ENCODE measurements at regions not wholly inside any gene's neighbourhood (a gene's known extent, or its start where the extent isn't known, plus 50 kb on each side); places are given as distances from the start of the nearest gene placed in this dataset.
"Not testable (repeated sequence)": the region's sequence is repeated elsewhere in the genome, so short reads cannot be mapped to it uniquely, and the experiment has no call there.

DNA sequence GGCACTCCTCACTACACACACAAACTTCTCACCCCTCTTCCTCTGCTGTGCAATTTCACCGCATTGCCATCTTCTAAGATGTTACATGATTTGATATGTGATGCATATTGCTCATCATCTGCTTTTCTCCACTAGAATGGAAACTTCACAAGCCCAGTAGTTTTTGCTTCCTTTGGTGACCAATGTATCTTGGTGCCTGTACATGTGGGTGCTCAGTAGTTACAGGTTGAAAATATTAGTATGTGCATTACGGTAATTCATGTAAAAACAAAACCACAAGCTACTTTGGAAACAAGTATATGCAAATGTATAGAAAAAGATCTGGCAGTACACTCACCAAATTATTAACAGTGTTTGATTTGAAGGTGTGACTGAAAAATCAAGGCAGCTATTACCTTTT, 522.4 kb downstream of the TTLL7 start:
- H3K4me2 ChIP-seq (ENCODE audit: low read length); H3K27me3 ChIP-seq (ENCODE audit: control insufficient read depth, low read length); H3K27ac ChIP-seq (ENCODE audit: low read depth, low read length); H3K4me1 ChIP-seq (ENCODE audit: control insufficient read depth, low read length); H4K20me1 ChIP-seq (ENCODE audit: control insufficient read depth, insufficient read depth, low read depth, low read length); H3K9me3 ChIP-seq (ENCODE audit: control insufficient read depth, insufficient read depth, low read length); H3K79me2 ChIP-seq (ENCODE audit: control insufficient read depth, low read length); H3K9me2 ChIP-seq (replicated peaks; ENCODE audit: control insufficient read depth, low read length); H3K4me3 ChIP-seq (ENCODE audit: low read length); H3F3A ChIP-seq (ENCODE audit: control insufficient read depth, insufficient read depth); H3K36me3 ChIP-seq (ENCODE audit: control insufficient read depth, low read length): not testable (repeated sequence)

DNA sequence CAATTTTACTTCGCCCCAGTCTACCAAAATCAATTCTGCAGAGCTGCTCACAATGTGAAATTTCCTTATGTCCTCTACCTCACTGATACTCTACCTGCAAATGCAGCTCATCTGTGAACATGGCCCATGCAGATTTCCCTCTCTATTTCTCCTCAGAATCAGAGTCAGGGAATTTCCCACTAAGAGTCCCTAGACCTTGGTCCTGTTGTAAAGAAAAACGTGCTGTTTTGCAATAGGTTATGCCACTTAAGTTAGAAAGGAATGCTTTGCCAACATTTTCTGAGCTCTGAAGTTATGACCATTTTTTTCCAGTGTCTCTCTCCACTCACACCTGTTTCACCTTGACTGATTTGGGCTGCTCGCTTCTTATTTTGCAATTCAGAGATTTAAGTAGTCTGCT, 524.0 kb downstream of the TTLL7 start:
- not testable (repeated sequence) for H3K4me1 ChIP-seq (ENCODE audit: control insufficient read depth, low read length); H3K27ac ChIP-seq (ENCODE audit: low read depth, low read length); H3K4me3 ChIP-seq (ENCODE audit: low read length); H4K20me1 ChIP-seq (ENCODE audit: control insufficient read depth, insufficient read depth, low read depth, low read length); H3K27me3 ChIP-seq (ENCODE audit: control insufficient read depth, low read length); H3K9me2 ChIP-seq (replicated peaks; ENCODE audit: control insufficient read depth, low read length); H3F3A ChIP-seq (ENCODE audit: control insufficient read depth, insufficient read depth); H3K36me3 ChIP-seq (ENCODE audit: control insufficient read depth, low read length); H3K9me3 ChIP-seq (ENCODE audit: control insufficient read depth, insufficient read depth, low read length); H3K4me2 ChIP-seq (ENCODE audit: low read length); H3K79me2 ChIP-seq (ENCODE audit: control insufficient read depth, low read length)

DNA sequence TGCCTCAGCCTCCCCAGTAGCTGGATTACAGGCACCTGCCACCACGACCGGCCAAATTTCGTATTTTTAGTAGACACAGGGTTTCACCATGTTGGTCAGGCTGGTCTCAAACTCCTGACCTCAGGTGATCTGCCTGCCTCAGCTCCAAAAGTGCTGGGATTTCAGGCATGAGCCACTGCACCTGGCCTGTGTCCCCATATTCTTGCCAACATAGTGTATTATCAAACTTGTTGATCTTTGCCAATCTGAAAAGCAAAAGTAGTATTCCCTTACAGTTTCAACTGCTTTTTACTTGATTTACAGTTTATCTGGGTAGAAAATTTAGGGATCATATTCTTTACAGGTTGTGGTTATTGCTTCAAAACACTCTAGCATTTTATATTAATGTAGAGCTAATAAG, 524.9 kb downstream of the TTLL7 start:
- H3K4me1 ChIP-seq (ENCODE audit: control insufficient read depth, low read length); H3K27me3 ChIP-seq (ENCODE audit: control insufficient read depth, low read length); H4K20me1 ChIP-seq (ENCODE audit: control insufficient read depth, insufficient read depth, low read depth, low read length); H3K79me2 ChIP-seq (ENCODE audit: control insufficient read depth, low read length); H3K36me3 ChIP-seq (ENCODE audit: control insufficient read depth, low read length); H3K9me2 ChIP-seq (replicated peaks; ENCODE audit: control insufficient read depth, low read length); H3K4me2 ChIP-seq (ENCODE audit: low read length); H3K27ac ChIP-seq (ENCODE audit: low read depth, low read length); H3K4me3 ChIP-seq (ENCODE audit: low read length); H3K9me3 ChIP-seq (ENCODE audit: control insufficient read depth, insufficient read depth, low read length); H3F3A ChIP-seq (ENCODE audit: control insufficient read depth, insufficient read depth): not testable (repeated sequence)

DNA sequence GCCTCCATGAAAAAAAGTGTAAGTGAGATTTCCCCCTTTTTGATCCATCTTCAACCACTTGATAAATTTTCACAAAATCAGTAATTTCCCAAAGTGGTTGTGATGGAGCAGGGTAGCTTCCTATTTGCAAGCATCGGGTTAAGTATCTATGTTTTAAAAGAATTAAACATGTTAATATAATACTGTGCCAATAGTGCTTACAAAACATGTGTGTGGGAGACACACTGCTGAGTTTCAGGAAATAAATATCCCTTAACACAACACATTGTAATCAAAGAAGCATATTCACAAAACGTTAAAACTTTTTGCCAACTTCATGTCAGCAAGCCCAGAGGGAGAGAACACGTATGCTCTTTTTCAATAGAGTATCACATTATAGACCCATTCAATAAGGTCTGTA, 526.9 kb downstream of the TTLL7 start:
- not testable (repeated sequence) for H3K36me3 ChIP-seq (ENCODE audit: control insufficient read depth, low read length); H3K79me2 ChIP-seq (ENCODE audit: control insufficient read depth, low read length); H3K4me1 ChIP-seq (ENCODE audit: control insufficient read depth, low read length); H3K27ac ChIP-seq (ENCODE audit: low read depth, low read length); H3K27me3 ChIP-seq (ENCODE audit: control insufficient read depth, low read length); H3K4me3 ChIP-seq (ENCODE audit: low read length); H4K20me1 ChIP-seq (ENCODE audit: control insufficient read depth, insufficient read depth, low read depth, low read length); H3F3A ChIP-seq (ENCODE audit: control insufficient read depth, insufficient read depth); H3K9me2 ChIP-seq (replicated peaks; ENCODE audit: control insufficient read depth, low read length); H3K9me3 ChIP-seq (ENCODE audit: control insufficient read depth, insufficient read depth, low read length); H3K4me2 ChIP-seq (ENCODE audit: low read length)

DNA sequence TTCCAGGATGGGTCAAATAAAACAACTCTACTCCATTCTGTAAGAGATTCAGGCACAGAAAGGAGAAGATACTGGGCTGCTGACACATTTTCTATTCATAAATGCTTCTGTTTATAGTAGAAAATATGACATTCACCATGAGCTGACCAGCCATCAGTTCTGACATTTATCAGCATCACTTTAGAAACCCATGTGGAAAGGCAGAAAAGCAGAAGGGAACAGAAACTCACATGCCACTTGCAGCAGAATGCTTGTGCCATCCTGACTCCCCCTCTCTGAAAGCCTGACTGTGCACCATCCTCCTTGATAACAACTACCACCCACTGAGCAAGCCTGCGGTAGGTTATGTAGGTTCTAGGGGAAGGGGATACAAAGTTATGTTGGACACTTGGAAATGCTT, 527.7 kb downstream of the TTLL7 start:
- not testable (repeated sequence) for H3K4me2 ChIP-seq (ENCODE audit: low read length)

DNA sequence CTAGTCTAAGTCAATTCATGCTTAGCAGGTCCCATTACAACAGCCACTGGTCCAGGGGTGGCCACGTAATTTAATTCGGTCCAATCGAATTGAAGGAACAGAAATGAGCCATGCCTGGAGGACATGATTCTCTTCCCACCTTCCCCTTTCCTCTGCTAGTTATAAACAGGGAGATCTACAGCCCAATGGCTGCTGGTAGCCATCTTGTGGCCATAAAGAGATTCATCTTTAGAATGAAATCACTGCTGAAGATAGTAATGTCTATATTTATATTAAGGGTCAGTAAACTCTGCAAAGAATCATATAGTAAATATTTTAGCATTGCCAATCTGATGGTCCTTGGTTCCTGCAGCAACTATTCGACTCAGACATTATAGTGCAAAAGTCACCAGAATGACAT, 530.6 kb downstream of the TTLL7 start:
- H3K4me3 ChIP-seq (ENCODE audit: low read length); H3K4me2 ChIP-seq (ENCODE audit: low read length); H3K9me2 ChIP-seq (replicated peaks; ENCODE audit: control insufficient read depth, low read length); H3K36me3 ChIP-seq (ENCODE audit: control insufficient read depth, low read length); H4K20me1 ChIP-seq (ENCODE audit: control insufficient read depth, insufficient read depth, low read depth, low read length); H3K27ac ChIP-seq (ENCODE audit: low read depth, low read length); H3K27me3 ChIP-seq (ENCODE audit: control insufficient read depth, low read length); H3K4me1 ChIP-seq (ENCODE audit: control insufficient read depth, low read length); H3F3A ChIP-seq (ENCODE audit: control insufficient read depth, insufficient read depth); H3K79me2 ChIP-seq (ENCODE audit: control insufficient read depth, low read length); H3K9me3 ChIP-seq (ENCODE audit: control insufficient read depth, insufficient read depth, low read length): not testable (repeated sequence)

More for the DNA sequence above, 527.7 kb downstream of the TTLL7 start:
- not testable (repeated sequence) for H3K4me3 ChIP-seq (ENCODE audit: low read length); H3K9me2 ChIP-seq (replicated peaks; ENCODE audit: control insufficient read depth, low read length); H3K79me2 ChIP-seq (ENCODE audit: control insufficient read depth, low read length); H3K27me3 ChIP-seq (ENCODE audit: control insufficient read depth, low read length); H3K9me3 ChIP-seq (ENCODE audit: control insufficient read depth, insufficient read depth, low read length); H4K20me1 ChIP-seq (ENCODE audit: control insufficient read depth, insufficient read depth, low read depth, low read length); H3K36me3 ChIP-seq (ENCODE audit: control insufficient read depth, low read length); H3K4me1 ChIP-seq (ENCODE audit: control insufficient read depth, low read length); H3F3A ChIP-seq (ENCODE audit: control insufficient read depth, insufficient read depth); H3K27ac ChIP-seq (ENCODE audit: low read depth, low read length)

DNA sequence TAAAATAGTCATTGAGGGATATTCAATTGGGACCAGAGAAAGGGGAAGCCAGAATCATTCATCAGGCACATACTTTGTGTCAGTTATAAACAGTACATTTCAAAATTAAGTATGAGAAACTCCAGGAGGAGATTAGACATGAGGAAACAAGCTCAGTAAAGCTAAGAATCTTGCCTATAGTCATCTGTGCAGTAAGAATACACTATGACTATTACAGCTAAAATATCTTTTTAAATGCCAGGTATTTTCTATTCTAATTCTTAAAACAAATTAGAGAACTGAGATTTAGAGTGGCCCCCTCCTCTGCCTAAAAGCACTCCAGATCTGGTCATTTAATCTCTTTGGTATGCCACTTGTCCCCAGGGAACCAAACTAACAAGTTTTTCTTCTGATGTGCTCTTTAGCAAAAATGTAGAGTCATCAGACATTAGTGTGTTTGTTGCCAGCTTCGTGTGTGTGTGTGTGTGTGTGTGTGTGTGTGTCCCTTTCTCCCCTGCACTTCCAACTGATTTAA, 541.1 kb downstream of the TTLL7 start:
- not testable (repeated sequence) for H3K4me1 ChIP-seq (ENCODE audit: control insufficient read depth, low read length); H3K27ac ChIP-seq (ENCODE audit: low read depth, low read length); H3K9me2 ChIP-seq (replicated peaks; ENCODE audit: control insufficient read depth, low read length); H3K36me3 ChIP-seq (ENCODE audit: control insufficient read depth, low read length); H3F3A ChIP-seq (ENCODE audit: control insufficient read depth, insufficient read depth); H3K4me2 ChIP-seq (ENCODE audit: low read length); H3K4me3 ChIP-seq (ENCODE audit: low read length); H3K9me3 ChIP-seq (ENCODE audit: control insufficient read depth, insufficient read depth, low read length); H4K20me1 ChIP-seq (ENCODE audit: control insufficient read depth, insufficient read depth, low read depth, low read length); H3K79me2 ChIP-seq (ENCODE audit: control insufficient read depth, low read length); H3K27me3 ChIP-seq (ENCODE audit: control insufficient read depth, low read length)

DNA sequence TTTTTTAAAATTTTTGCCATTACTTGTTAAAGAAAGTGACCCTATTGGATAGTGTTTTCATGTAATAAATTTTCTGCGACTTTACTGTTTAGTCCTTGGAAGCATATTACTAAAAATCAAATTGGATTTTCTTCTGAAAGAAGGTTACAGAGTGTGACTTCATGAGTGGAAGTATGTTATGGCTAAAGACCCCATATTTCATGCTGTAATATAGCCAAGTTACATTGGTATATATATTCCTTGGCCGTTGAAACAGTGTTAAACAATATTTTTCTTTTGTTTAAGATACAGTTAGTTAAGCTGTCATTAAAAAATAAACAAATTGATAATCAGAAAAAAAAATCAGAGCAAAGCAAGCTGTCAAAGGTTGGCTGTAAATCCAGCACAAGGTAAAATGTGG, 541.7 kb downstream of the TTLL7 start:
- not testable (repeated sequence) for H3K4me2 ChIP-seq (ENCODE audit: low read length); H3K4me1 ChIP-seq (ENCODE audit: control insufficient read depth, low read length); H3K79me2 ChIP-seq (ENCODE audit: control insufficient read depth, low read length); H3K36me3 ChIP-seq (ENCODE audit: control insufficient read depth, low read length); H3K4me3 ChIP-seq (ENCODE audit: low read length); H3F3A ChIP-seq (ENCODE audit: control insufficient read depth, insufficient read depth); H3K9me2 ChIP-seq (replicated peaks; ENCODE audit: control insufficient read depth, low read length); H3K27me3 ChIP-seq (ENCODE audit: control insufficient read depth, low read length); H4K20me1 ChIP-seq (ENCODE audit: control insufficient read depth, insufficient read depth, low read depth, low read length); H3K9me3 ChIP-seq (ENCODE audit: control insufficient read depth, insufficient read depth, low read length); H3K27ac ChIP-seq (ENCODE audit: low read depth, low read length)

DNA sequence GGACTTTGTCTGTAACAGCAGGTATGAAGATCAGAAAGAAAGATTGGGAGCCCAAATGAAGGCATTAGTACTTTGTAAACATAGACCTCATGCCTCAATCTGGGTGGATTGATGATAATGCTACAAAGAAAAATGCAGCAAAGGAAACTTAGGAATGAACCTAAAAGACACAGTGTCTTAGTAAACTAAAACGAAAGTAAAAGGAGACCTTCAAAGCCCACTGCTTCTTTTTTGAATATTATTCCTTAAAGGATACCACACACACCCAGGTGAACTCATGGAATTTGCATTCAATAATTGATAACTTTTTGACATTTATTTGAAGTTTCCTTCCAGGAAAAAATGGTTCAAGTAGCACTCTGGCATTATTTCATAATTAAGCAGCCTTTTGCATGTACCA, 543.2 kb downstream of the TTLL7 start:
- H3K27me3 ChIP-seq (ENCODE audit: control insufficient read depth, low read length); H3K4me2 ChIP-seq (ENCODE audit: low read length); H3K4me3 ChIP-seq (ENCODE audit: low read length); H4K20me1 ChIP-seq (ENCODE audit: control insufficient read depth, insufficient read depth, low read depth, low read length); H3K9me2 ChIP-seq (replicated peaks; ENCODE audit: control insufficient read depth, low read length); H3K4me1 ChIP-seq (ENCODE audit: control insufficient read depth, low read length); H3K79me2 ChIP-seq (ENCODE audit: control insufficient read depth, low read length); H3K27ac ChIP-seq (ENCODE audit: low read depth, low read length); H3F3A ChIP-seq (ENCODE audit: control insufficient read depth, insufficient read depth); H3K36me3 ChIP-seq (ENCODE audit: control insufficient read depth, low read length); H3K9me3 ChIP-seq (ENCODE audit: control insufficient read depth, insufficient read depth, low read length): not testable (repeated sequence)
